ENCODE measurements at regions not wholly inside any gene's neighbourhood (a gene's known extent, or its start where the extent isn't known, plus 50 kb on each side); places are given as distances from the start of the nearest gene placed in this dataset.

GRCh38 chr5:53366245-53366644 lies 114.2 kb upstream of the FST start:
- no peak overlapping the region for H3K27ac ChIP-seq
- TF ChIP-seq CTCF (conservative IDR thresholded peaks at IDR 0.05) = no peak
- TF ChIP-seq ZFX (IDR thresholded peaks at IDR 0.05) = no peak

GRCh38 chr5:53367727-53368126 lies 112.7 kb upstream of the FST start:
- TF ChIP-seq CTCF (conservative IDR thresholded peaks at IDR 0.05) = no peak
- TF ChIP-seq ZFX (IDR thresholded peaks at IDR 0.05) = no peak
- no peak overlapping the region for H3K27ac ChIP-seq

- TF ChIP-seq ZFX (IDR thresholded peaks at IDR 0.05) (no peak), CTCF (conservative IDR thresholded peaks at IDR 0.05) (no peak)
- H3K27ac ChIP-seq = no peak overlapping the region
Measured at GRCh38 chr5:53368516-53368915, 111.9 kb upstream of the FST start.

- TF ChIP-seq ZFX (IDR thresholded peaks at IDR 0.05) (no peak), CTCF (conservative IDR thresholded peaks at IDR 0.05) (no peak)
- no peak overlapping the region for H3K27ac ChIP-seq
Measured at GRCh38 chr5:53368966-53369605, 111.3 kb upstream of the FST start.

- no peak overlapping the region for H3K27ac ChIP-seq
- TF ChIP-seq CTCF (conservative IDR thresholded peaks at IDR 0.05) (no peak), ZFX (IDR thresholded peaks at IDR 0.05) (no peak)
Measured at GRCh38 chr5:53369681-53370080, 110.7 kb upstream of the FST start.

GRCh38 chr5:53373451-53374158 lies 106.8 kb upstream of the FST start:
- H3K27ac ChIP-seq = no peak overlapping the region
- no peak for TF ChIP-seq CTCF (conservative IDR thresholded peaks at IDR 0.05)
- TF ChIP-seq ZFX (IDR thresholded peaks at IDR 0.05) = no peak

- TF ChIP-seq ZFX (IDR thresholded peaks at IDR 0.05) (no peak), CTCF (conservative IDR thresholded peaks at IDR 0.05) (no peak)
- no peak overlapping the region for H3K27ac ChIP-seq
Measured at GRCh38 chr5:53376853-53377252, 103.6 kb upstream of the FST start.

Measured in C4-2B (cell line).